NT2/D1 (cell line): ENCODE measurements at regions not wholly inside any gene's neighbourhood (a gene's known extent, or its start where the extent isn't known, plus 50 kb on each side); places are given as distances from the start of the nearest gene placed in this dataset.

ENCODE experiments used
- SUZ12 ChIP-seq: IDR thresholded peaks from 2 replicates; pipeline ENCODE4 v1.6.1; 2011; ENCODE audit not compliant: insufficient read length, insufficient read depth; ENCODE audit errors: extremely low read depth
- YY1 ChIP-seq: IDR thresholded peaks from 2 replicates; pipeline ENCODE4 v1.6.1; 2011; ENCODE audit not compliant: insufficient read length, insufficient read depth
- ZNF274 ChIP-seq: IDR thresholded peaks from 2 replicates; pipeline ENCODE4 v1.6.1; 2011; ENCODE audit warnings: mild to moderate bottlenecking, low read depth, low read length

DNA sequence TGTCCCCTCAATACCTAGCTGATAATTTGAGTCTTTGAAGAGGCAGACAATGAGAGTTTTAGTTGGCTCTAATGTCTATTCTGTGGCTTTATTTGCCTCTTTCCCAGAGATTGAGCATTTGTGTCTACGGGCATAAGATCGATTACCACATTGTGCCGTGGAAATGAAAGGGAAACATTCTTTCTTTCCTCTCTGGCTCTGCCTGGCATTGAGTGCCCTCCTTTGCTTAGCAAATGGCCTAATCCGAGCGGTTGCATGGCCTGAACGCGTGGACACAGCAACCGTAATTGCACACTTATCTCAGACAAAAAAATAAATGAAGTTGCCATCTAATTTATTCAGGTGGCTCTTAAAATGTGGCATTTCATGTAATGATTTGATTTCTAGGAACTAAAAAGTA lies 247.9 kb downstream of the ADGRL2 start:
- no peak for TF ChIP-seq YY1
- TF ChIP-seq ZNF274 = no peak
- TF ChIP-seq SUZ12 = no peak
